Renal cortex interstitium (tissue), 11 donors: ENCODE measurements at regions not wholly inside any gene's neighbourhood (a gene's known extent, or its start where the extent isn't known, plus 50 kb on each side); places are given as distances from the start of the nearest gene placed in this dataset.

ENCODE experiments used
- DNase-seq, 11 donors: peaks; one replicate each; pipeline ENCODE4 v3.0.0-alpha.2; 2013; ENCODE audit warnings: low read depth in 9 of 11, low spot score in 4 of 11; ENCODE audit errors: extremely low read depth in 1 of 11

- no peak for DNase-seq
Observed at GRCh38 chr11:127890030-127890615, 697.2 kb downstream of the ETS1 start.

GRCh38 chr11:127888386-127888785, 699.0 kb downstream of the ETS1 start:
- peak in 2 of 11 donors; percentile 36 to 47 for DNase-seq

- peak in 4 of 11 donors; percentile 6 to 50 (median 31) for DNase-seq
Observed at GRCh38 chr11:127875131-127875530, 712.2 kb downstream of the ETS1 start.

GRCh38 chr11:127873478-127873877, 713.9 kb downstream of the ETS1 start:
- no peak for DNase-seq

GRCh38 chr11:127866109-127866508, 721.2 kb downstream of the ETS1 start:
- no peak for DNase-seq

GRCh38 chr11:127864861-127865260, 722.5 kb downstream of the ETS1 start:
- no peak for DNase-seq

GRCh38 chr11:127862406-127862805, 725.0 kb downstream of the ETS1 start:
- no peak for DNase-seq

- DNase-seq: no peak
Observed at GRCh38 chr11:127859941-127860354, 727.4 kb downstream of the ETS1 start.

- no peak for DNase-seq
Observed at GRCh38 chr11:127844876-127845275, 742.5 kb downstream of the ETS1 start.

- peak; percentile 36 to 68 (median 48) for DNase-seq
Observed at GRCh38 chr11:127843483-127844396, 743.6 kb downstream of the ETS1 start.

GRCh38 chr11:127825183-127825582, 762.2 kb downstream of the ETS1 start:
- no peak for DNase-seq

- no peak for DNase-seq
Observed at GRCh38 chr11:127818625-127819024, 768.7 kb downstream of the ETS1 start.

GRCh38 chr11:127816962-127817361, 770.4 kb downstream of the ETS1 start:
- no peak for DNase-seq

GRCh38 chr11:127815331-127815730, 772.0 kb downstream of the ETS1 start:
- no peak for DNase-seq

- no peak for DNase-seq
Observed at GRCh38 chr11:127806501-127806900, 780.9 kb downstream of the ETS1 start.

- no peak for DNase-seq
Observed at GRCh38 chr11:127805771-127806170, 781.6 kb downstream of the ETS1 start.

GRCh38 chr11:127804747-127805400, 782.5 kb downstream of the ETS1 start:
- peak in 7 of 11 donors; percentile 1 to 32 (median 22) for DNase-seq

GRCh38 chr11:127803755-127804154, 783.6 kb downstream of the ETS1 start:
- DNase-seq: no peak

- DNase-seq: no peak
Observed at GRCh38 chr11:127800989-127801688, 786.2 kb downstream of the ETS1 start.
